Trophoblast cell (in vitro differentiated cells and primary cell): ENCODE measurements at regions not wholly inside any gene's neighbourhood (a gene's known extent, or its start where the extent isn't known, plus 50 kb on each side); places are given as distances from the start of the nearest gene placed in this dataset.

Experiments
- DNase-seq, 2 donors: peaks; one replicate each; pipeline ENCODE4 v3.0.0-alpha.2; 2016
- H2AFZ ChIP-seq: 2 replicates; pipeline ENCODE4 v1.6.1; 2013; ENCODE audit warnings: low read length, moderate library complexity, mild to moderate bottlenecking; ENCODE audit not compliant: insufficient read depth, poor library complexity
- H2AK5ac ChIP-seq: 2 replicates; pipeline ENCODE4 v1.6.1; 2013; ENCODE audit warnings: mild to moderate bottlenecking, low read length
- H2BK120ac ChIP-seq: 2 replicates; pipeline ENCODE4 v1.6.1; 2013; ENCODE audit warnings: low read length, mild to moderate bottlenecking, moderate library complexity; ENCODE audit not compliant: insufficient read depth, poor library complexity
- H2BK12ac ChIP-seq: 2 replicates; pipeline ENCODE4 v1.6.1; 2013; ENCODE audit warnings: mild to moderate bottlenecking, low read length, moderate library complexity
- H2BK5ac ChIP-seq: 2 replicates; pipeline ENCODE4 v1.6.1; 2013; ENCODE audit warnings: low read length, low read depth, moderate library complexity, mild to moderate bottlenecking; ENCODE audit not compliant: poor library complexity
- H3K14ac ChIP-seq: 2 replicates; pipeline ENCODE4 v1.6.1; 2013; ENCODE audit warnings: mild to moderate bottlenecking, low read length
- H3K18ac ChIP-seq: 2 replicates; pipeline ENCODE4 v1.6.1; 2013; ENCODE audit warnings: mild to moderate bottlenecking, low read length
- H3K23ac ChIP-seq: 2 replicates; pipeline ENCODE4 v1.6.1; 2013; ENCODE audit warnings: low read length
- H3K27ac ChIP-seq: 2 replicates; pipeline ENCODE4 v1.5.1; 2013; ENCODE audit warnings: low read depth, mild to moderate bottlenecking, inconsistent platforms, low read length, moderate library complexity
- H3K27me3 ChIP-seq: 2 replicates; pipeline ENCODE4 v1.6.1; 2013; ENCODE audit warnings: inconsistent platforms, mild to moderate bottlenecking, low read length, moderate library complexity; ENCODE audit not compliant: insufficient read depth
- H3K36me3 ChIP-seq, 2 experiments: 1 replicate in 1 of 2; 2 replicates in 1 of 2; pipeline ENCODE4 v1.6.1; 2013; ENCODE audit warnings: low read length in 2 of 2, mild to moderate bottlenecking in 2 of 2, moderate library complexity in 1 of 2; ENCODE audit not compliant: insufficient read depth in 2 of 2, control insufficient read depth in 1 of 2
- H3K4ac ChIP-seq: 2 replicates; pipeline ENCODE4 v1.6.1; 2013; ENCODE audit warnings: low read depth, mild to moderate bottlenecking, low read length, moderate library complexity
- H3K4me1 ChIP-seq, 2 experiments: 1 replicate in 1 of 2; 2 replicates in 1 of 2; pipeline ENCODE4 v1.6.1; 2013; ENCODE audit warnings: low read length in 2 of 2, mild to moderate bottlenecking in 2 of 2, moderate library complexity in 1 of 2; ENCODE audit not compliant: insufficient read depth in 2 of 2, control insufficient read depth in 1 of 2
- H3K4me2 ChIP-seq: 2 replicates; pipeline ENCODE4 v1.6.1; 2013; ENCODE audit warnings: inconsistent platforms, mild to moderate bottlenecking, low read length, moderate library complexity
- H3K4me3 ChIP-seq: 2 replicates; pipeline ENCODE4 v1.5.1; 2013; ENCODE audit warnings: mild to moderate bottlenecking, low read depth, low read length, inconsistent platforms
- H3K79me1 ChIP-seq: one replicate; pipeline ENCODE4 v1.6.1; 2013; ENCODE audit warnings: low read length
- H3K79me2 ChIP-seq: 2 replicates; pipeline ENCODE4 v1.6.1; 2013; ENCODE audit warnings: low read length, mild to moderate bottlenecking; ENCODE audit not compliant: control insufficient read depth, insufficient read depth, poor library complexity
- H3K9ac ChIP-seq: 2 replicates; pipeline ENCODE4 v1.6.1; 2013; ENCODE audit warnings: mild to moderate bottlenecking, low read length
- H3K9me3 ChIP-seq: 2 replicates; pipeline ENCODE4 v1.6.1; 2013; ENCODE audit warnings: low read depth, mild to moderate bottlenecking, control low read depth, inconsistent platforms, low read length; ENCODE audit not compliant: insufficient read depth
- H4K12ac ChIP-seq: 2 replicates; pipeline ENCODE4 v1.6.1; 2013; ENCODE audit warnings: low read depth, mild to moderate bottlenecking, low read length, moderate library complexity
- H4K8ac ChIP-seq: 2 replicates; pipeline ENCODE4 v1.6.1; 2013; ENCODE audit warnings: low read depth, mild to moderate bottlenecking, low read length, moderate library complexity
- H4K91ac ChIP-seq: one replicate; pipeline ENCODE4 v1.6.1; 2013; ENCODE audit warnings: low read depth, mild to moderate bottlenecking, low read length, moderate library complexity
- WGBS: extraction: QIAGEN DNeasy Blood & Tissue Kit; methylation state at CpG from one replicate; pipeline ENCODE4 v1.1.7; 2013; ENCODE audit warnings: missing lambda C conversion rate; ENCODE audit not compliant: insufficient read length, insufficient coverage; ENCODE audit errors: extremely low coverage; 5-methylcytosine and 5-hydroxymethylcytosine counted together

- H4K12ac ChIP-seq = no peak overlapping the region
- H2BK120ac ChIP-seq = no peak overlapping the region
- H2AK5ac ChIP-seq = no peak overlapping the region
- no peaks in the 10 kb centered on the region for H3K79me1 ChIP-seq
- WGBS = no CpG with 5 or more reads among the region's 5 CpGs
- H3K9ac ChIP-seq = no peak overlapping the region
- no peak overlapping the region for H3K4me3 ChIP-seq
- no peak overlapping the region for H2BK5ac ChIP-seq
- H4K8ac ChIP-seq = no peak overlapping the region
- no peak for DNase-seq
- no peak overlapping the region for H3K18ac ChIP-seq
- peaks cover 3% of the 10 kb centered on the region for H3K9me3 ChIP-seq
- no peak overlapping the region for H3K4ac ChIP-seq
- H2BK12ac ChIP-seq = no peak overlapping the region
- no peak overlapping the region for H3K27ac ChIP-seq
- no peak overlapping the region for H3K23ac ChIP-seq
- H4K91ac ChIP-seq = no peak overlapping the region
- H3K4me2 ChIP-seq = no peak overlapping the region
- H3K79me2 ChIP-seq = no peaks in the 10 kb centered on the region
- H3K27me3 ChIP-seq = no peaks in the 10 kb centered on the region
- H2AFZ ChIP-seq = no peak overlapping the region
- no peak overlapping the region for H3K14ac ChIP-seq
- no peaks in the 10 kb centered on the region for H3K4me1 ChIP-seq
- H3K36me3 ChIP-seq = no peaks in the 10 kb centered on the region
Measured at GRCh38 chr5:174172152-174172551, 126.6 kb downstream of the NSG2 start.

GRCh38 chr5:174172566-174172965 lies 127.1 kb downstream of the NSG2 start:
- Histone ChIP-seq H3K27me3 (no peaks in the 10 kb centered on the region), H3K4ac (no peak overlapping the region), H2BK5ac (no peak overlapping the region), H3K18ac (no peak overlapping the region), H3K9ac (no peak overlapping the region), H2AK5ac (no peak overlapping the region), H4K12ac (no peak overlapping the region), H3K79me1 (no peaks in the 10 kb centered on the region), H3K14ac (no peak overlapping the region), H2AFZ (no peak overlapping the region), H2BK12ac (no peak overlapping the region), H3K4me2 (no peak overlapping the region), H3K4me1 (no peaks in the 10 kb centered on the region), H3K27ac (no peak overlapping the region), H3K4me3 (no peak overlapping the region), H3K36me3 (no peaks in the 10 kb centered on the region), H4K91ac (no peak overlapping the region), H4K8ac (no peak overlapping the region), H3K23ac (no peak overlapping the region), H3K79me2 (no peaks in the 10 kb centered on the region), H2BK120ac (no peak overlapping the region), H3K9me3 (peaks cover 3% of the 10 kb centered on the region)
- WGBS = no CpG with 5 or more reads among the region's 4 CpGs
- no peak for DNase-seq

GRCh38 chr5:174173766-174174165 lies 128.3 kb downstream of the NSG2 start:
- H3K18ac ChIP-seq = no peak overlapping the region
- H3K27ac ChIP-seq = no peak overlapping the region
- no peak overlapping the region for H2BK5ac ChIP-seq
- no peak overlapping the region for H2BK120ac ChIP-seq
- H4K8ac ChIP-seq = no peak overlapping the region
- H3K23ac ChIP-seq = no peak overlapping the region
- H3K9me3 ChIP-seq = peaks cover 3% of the 10 kb centered on the region
- no peak overlapping the region for H2AK5ac ChIP-seq
- no peak for DNase-seq
- H3K27me3 ChIP-seq = no peaks in the 10 kb centered on the region
- no peak overlapping the region for H4K91ac ChIP-seq
- H2AFZ ChIP-seq = no peak overlapping the region
- no peak overlapping the region for H3K14ac ChIP-seq
- no peaks in the 10 kb centered on the region for H3K36me3 ChIP-seq
- no peak overlapping the region for H3K4me2 ChIP-seq
- no peak overlapping the region for H3K9ac ChIP-seq
- no peaks in the 10 kb centered on the region for H3K79me1 ChIP-seq
- no peaks in the 10 kb centered on the region for H3K79me2 ChIP-seq
- no peaks in the 10 kb centered on the region for H3K4me1 ChIP-seq
- no peak overlapping the region for H3K4me3 ChIP-seq
- no peak overlapping the region for H3K4ac ChIP-seq
- H4K12ac ChIP-seq = no peak overlapping the region
- no CpG with 5 or more reads among the region's 6 CpGs for WGBS
- no peak overlapping the region for H2BK12ac ChIP-seq

- no peak overlapping the region for H3K18ac ChIP-seq
- no peak overlapping the region for H4K91ac ChIP-seq
- no peak overlapping the region for H2BK5ac ChIP-seq
- H2BK12ac ChIP-seq = no peak overlapping the region
- peaks cover 3% of the 10 kb centered on the region for H3K9me3 ChIP-seq
- H4K8ac ChIP-seq = no peak overlapping the region
- no peaks in the 10 kb centered on the region for H3K36me3 ChIP-seq
- H2AFZ ChIP-seq = no peak overlapping the region
- no peaks in the 10 kb centered on the region for H3K4me1 ChIP-seq
- WGBS = 100% methylated on average over 1 of the region's 12 CpGs
- no peak overlapping the region for H3K27ac ChIP-seq
- no peaks in the 10 kb centered on the region for H3K79me1 ChIP-seq
- no peak overlapping the region for H3K4me3 ChIP-seq
- H2BK120ac ChIP-seq = no peak overlapping the region
- H3K23ac ChIP-seq = no peak overlapping the region
- no peak for DNase-seq
- no peaks in the 10 kb centered on the region for H3K79me2 ChIP-seq
- H3K27me3 ChIP-seq = no peaks in the 10 kb centered on the region
- H4K12ac ChIP-seq = no peak overlapping the region
- no peak overlapping the region for H3K4ac ChIP-seq
- no peak overlapping the region for H3K4me2 ChIP-seq
- no peak overlapping the region for H2AK5ac ChIP-seq
- H3K14ac ChIP-seq = no peak overlapping the region
- no peak overlapping the region for H3K9ac ChIP-seq
Measured at GRCh38 chr5:174175716-174176268, 130.3 kb downstream of the NSG2 start.
